A673 (cell line): ENCODE measurements at regions not wholly inside any gene's neighbourhood (a gene's known extent, or its start where the extent isn't known, plus 50 kb on each side); places are given as distances from the start of the nearest gene placed in this dataset.
A peak's percentile ranks its signal among the peaks of the same experiment; 100 is the strongest.

Experiments
- BruUV-seq: library from RNA; stranded (reverse); fragments of 400-500 nt; replicated peaks from 2 replicates; lab custom pipeline; 2021; lab: Mats Ljungman, UMichigan
- CTCF ChIA-PET: fragments of 300-600 bp; sonication (Branson Sonifier 250); formaldehyde crosslinking; loops from one replicate; lab custom pipeline; 2022; ENCODE audit warnings: antibody characterized with exemption; lab: Charles Lee
- POLR2A ChIA-PET: fragments of 300-600 bp; sonication (Branson Sonifier 250); formaldehyde crosslinking; loops from one replicate; lab custom pipeline; 2022; ENCODE audit warnings: antibody characterized with exemption; ENCODE audit not compliant: low non-redundant PET; lab: Charles Lee
- DNase-seq: peaks from one replicate; pipeline ENCODE4 v3.0.0-alpha.2; 2015; ENCODE audit warnings: low spot score
- H3K27ac ChIP-seq: fragments of 200-600 bp; sonication (generic); 2 replicates; pipeline ENCODE4 v1.5.1; 2016; ENCODE audit warnings: mixed run types, low read depth, mild to moderate bottlenecking, mixed read lengths, antibody characterized with exemption, low read length; ENCODE audit not compliant: poor library complexity, severe bottlenecking
- H3K27me3 ChIP-seq: fragments of 200-600 bp; sonication (generic); replicated peaks from 2 replicates; pipeline ENCODE4 v1.6.1; 2017; ENCODE audit warnings: mixed run types, low read depth, mild to moderate bottlenecking, mixed read lengths, antibody characterized with exemption, low read length; ENCODE audit not compliant: insufficient read depth, poor library complexity
- H3K36me3 ChIP-seq: fragments of 200-600 bp; sonication (generic); 2 replicates; pipeline ENCODE4 v1.6.1; 2016; ENCODE audit warnings: mixed run types, mild to moderate bottlenecking, mixed read lengths, antibody characterized with exemption, low read length; ENCODE audit not compliant: insufficient read depth, poor library complexity, severe bottlenecking
- H3K4me1 ChIP-seq: fragments of 200-600 bp; sonication (generic); 2 replicates; pipeline ENCODE4 v1.6.1; 2017; ENCODE audit warnings: mixed run types, mild to moderate bottlenecking, mixed read lengths, antibody characterized with exemption, low read length; ENCODE audit not compliant: insufficient read depth, poor library complexity, severe bottlenecking
- H3K4me3 ChIP-seq: fragments of 200-600 bp; sonication (generic); 2 replicates; pipeline ENCODE4 v1.5.1; 2016; ENCODE audit warnings: low read depth, mixed run types, mild to moderate bottlenecking, mixed read lengths, low read length; ENCODE audit not compliant: poor library complexity, severe bottlenecking
- H3K9me3 ChIP-seq: fragments of 200-600 bp; sonication (generic); 2 replicates; pipeline ENCODE4 v1.6.1; 2016; ENCODE audit warnings: mixed run types, low read depth, mild to moderate bottlenecking, mixed read lengths, antibody characterized with exemption, low read length; ENCODE audit not compliant: poor library complexity, severe bottlenecking
- EZH2 ChIP-seq: fragments of 200-600 bp; sonication (generic); IDR thresholded peaks from 2 replicates; pipeline ENCODE4 v1.6.1; 2017; ENCODE audit warnings: borderline replicate concordance, low read depth, mild to moderate bottlenecking, mixed read lengths, antibody characterized with exemption, low read length; ENCODE audit not compliant: poor library complexity, severe bottlenecking
- intact Hi-C: fragments of 100-400 bp; cut with micrococcal nuclease; formaldehyde crosslinking; loops from one replicate; pipeline ENCODE4 v1.10.0; 2022; ENCODE audit not compliant: unreplicated experiment
- TF ChIP-seq, protein P1 (sequence below): fragments of 300-800, 200-600 bp; sonication (generic); conservative IDR thresholded peaks from 2 replicates; pipeline ENCODE4 v1.5.1; 2017; ENCODE audit warnings: low read depth, mild to moderate bottlenecking, antibody characterized with exemption, low read length, moderate library complexity, mixed read lengths

- H3K4me3 ChIP-seq: no peak overlapping the region
- no peak for DNase-seq
- CTCF ChIA-PET: no interaction called here
- no peak overlapping the region for H3K27ac ChIP-seq
- intact Hi-C loops: no loop called here
- TF ChIP-seq, protein P1, sequence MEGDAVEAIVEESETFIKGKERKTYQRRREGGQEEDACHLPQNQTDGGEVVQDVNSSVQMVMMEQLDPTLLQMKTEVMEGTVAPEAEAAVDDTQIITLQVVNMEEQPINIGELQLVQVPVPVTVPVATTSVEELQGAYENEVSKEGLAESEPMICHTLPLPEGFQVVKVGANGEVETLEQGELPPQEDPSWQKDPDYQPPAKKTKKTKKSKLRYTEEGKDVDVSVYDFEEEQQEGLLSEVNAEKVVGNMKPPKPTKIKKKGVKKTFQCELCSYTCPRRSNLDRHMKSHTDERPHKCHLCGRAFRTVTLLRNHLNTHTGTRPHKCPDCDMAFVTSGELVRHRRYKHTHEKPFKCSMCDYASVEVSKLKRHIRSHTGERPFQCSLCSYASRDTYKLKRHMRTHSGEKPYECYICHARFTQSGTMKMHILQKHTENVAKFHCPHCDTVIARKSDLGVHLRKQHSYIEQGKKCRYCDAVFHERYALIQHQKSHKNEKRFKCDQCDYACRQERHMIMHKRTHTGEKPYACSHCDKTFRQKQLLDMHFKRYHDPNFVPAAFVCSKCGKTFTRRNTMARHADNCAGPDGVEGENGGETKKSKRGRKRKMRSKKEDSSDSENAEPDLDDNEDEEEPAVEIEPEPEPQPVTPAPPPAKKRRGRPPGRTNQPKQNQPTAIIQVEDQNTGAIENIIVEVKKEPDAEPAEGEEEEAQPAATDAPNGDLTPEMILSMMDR: no peak
- TF ChIP-seq EZH2: no peak
- H3K36me3 ChIP-seq: no peaks in the 10 kb centered on the region
- H3K4me1 ChIP-seq: no peaks in the 10 kb centered on the region
- POLR2A ChIA-PET: no interaction called here
- no peaks in the 10 kb centered on the region for H3K27me3 ChIP-seq
- no TSS peak for BruUV-seq
- H3K9me3 ChIP-seq: no peaks in the 10 kb centered on the region
These were observed 82.5 kb upstream of the TNFRSF21 start for GRCh38 chr6:47392251-47392650.

DNA sequence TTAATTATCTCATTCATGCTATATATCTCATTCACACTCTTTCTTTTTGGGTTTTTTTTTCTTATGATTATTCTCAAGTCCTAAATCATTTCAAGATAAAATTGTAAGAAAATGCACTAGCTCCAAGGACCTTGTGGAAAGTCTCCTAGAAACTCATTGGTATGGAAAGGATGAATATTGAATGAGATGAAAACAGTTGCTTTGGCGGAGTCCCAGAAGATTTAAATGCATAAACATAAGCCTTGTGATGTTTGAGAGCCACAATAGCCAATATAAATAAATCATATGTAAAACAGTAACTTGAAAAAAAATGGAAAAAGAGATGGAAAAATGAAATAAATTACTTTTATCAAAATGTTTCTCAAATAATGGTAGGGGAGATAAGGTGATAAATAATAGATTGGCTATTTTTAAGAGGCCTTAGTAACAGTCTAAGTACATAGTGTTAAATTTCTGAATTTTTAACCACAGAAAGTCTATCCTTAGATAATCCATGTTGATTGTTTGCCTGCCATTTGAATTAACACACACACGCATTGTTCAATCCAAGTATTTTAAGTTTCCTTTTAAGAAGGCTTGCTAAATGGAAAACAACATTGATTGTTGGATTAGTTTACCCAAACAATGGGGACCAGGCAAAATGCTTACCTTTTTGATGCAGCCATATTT lies 81.1 kb upstream of the CD2AP start:
- no peaks in the 10 kb centered on the region for H3K4me1 ChIP-seq
- no peak for TF ChIP-seq EZH2
- TF ChIP-seq, protein P1: no peak
- ChIA-PET CTCF (no interaction called here), POLR2A (no interaction called here)
- peak; percentile 26 for DNase-seq
- no peaks in the 10 kb centered on the region for H3K36me3 ChIP-seq
- no peak overlapping the region for H3K27ac ChIP-seq
- intact Hi-C loops: no loop called here
- BruUV-seq: no TSS peak
- H3K27me3 ChIP-seq: no peaks in the 10 kb centered on the region
- no peak overlapping the region for H3K4me3 ChIP-seq
- H3K9me3 ChIP-seq: no peaks in the 10 kb centered on the region

DNA sequence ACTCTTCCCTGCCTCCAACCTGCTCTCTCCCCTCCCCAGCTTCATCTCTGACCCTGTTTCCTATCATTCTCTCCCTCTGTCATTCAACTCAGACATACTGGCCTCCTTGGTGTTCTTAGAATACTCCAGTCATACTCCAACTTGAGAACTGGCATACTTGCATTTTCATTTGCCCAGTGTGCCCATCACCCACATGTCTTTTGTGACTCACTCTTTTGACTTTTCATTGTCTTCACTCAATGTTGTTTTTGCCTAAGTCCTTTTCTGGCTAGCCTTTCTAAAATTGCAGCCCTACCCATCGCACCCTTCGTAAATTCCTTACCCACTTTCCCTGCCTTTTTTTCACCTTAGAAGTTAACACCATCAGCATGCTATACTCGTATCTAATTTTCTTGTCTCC lies 77.0 kb upstream of the CD2AP start:
- ChIA-PET CTCF (no interaction called here), POLR2A (no interaction called here)
- intact Hi-C loops: no loop called here
- H3K27me3 ChIP-seq: no peaks in the 10 kb centered on the region
- no peaks in the 10 kb centered on the region for H3K9me3 ChIP-seq
- TF ChIP-seq EZH2: no peak
- TF ChIP-seq, protein P1: no peak
- H3K4me3 ChIP-seq: no peak overlapping the region
- H3K36me3 ChIP-seq: no peaks in the 10 kb centered on the region
- no TSS peak for BruUV-seq
- H3K27ac ChIP-seq: no peak overlapping the region
- no peak for DNase-seq
- no peaks in the 10 kb centered on the region for H3K4me1 ChIP-seq
